K562 (cell line): ENCODE measurements at regions not wholly inside any gene's neighbourhood (a gene's known extent, or its start where the extent isn't known, plus 50 kb on each side); places are given as distances from the start of the nearest gene placed in this dataset.

Experiments
- ATAC-seq: fragments of 200-7000 bp; cut with Tn5 transposase; 3 replicates; pipeline ENCODE4 v1.9.1; 2020; ENCODE audit warnings: moderate library complexity
- BruUV-seq: library from RNA; stranded (reverse); fragments of 400-500 nt; replicated peaks from 2 replicates; lab custom pipeline; 2021; lab: Mats Ljungman, UMichigan
- CTCF ChIA-PET: fragments of 300-600 bp; formaldehyde crosslinking; extraction: SDS; loops from one replicate; lab custom pipeline; 2021; ENCODE audit warnings: low intra/inter-chr PET ratio; lab: Yijun Ruan, JAX
- POLR2A ChIA-PET: fragments of 300-600, 350-650 bp; sonication (Branson Sonifier 250); formaldehyde crosslinking; extraction: SDS; loops from one replicate; lab custom pipeline; 2021; ENCODE audit warnings: antibody characterized with exemption, inconsistent platforms; lab: Yijun Ruan, JAX
- DNase-seq, 4 experiments: peaks; one replicate each; pipeline versions ENCODE4 v3.0.0 to v3.0.0-alpha.2; 2011 to 2018; ENCODE audit warnings: low spot score in 3 of 4, mixed read lengths in 3 of 4; ENCODE audit errors: extremely low read depth in 1 of 4
- FAIRE-seq: peaks from 2 replicates; lab custom pipeline; 2011; peaks lifted over from hg19 to GRCh38; lab: Jason Lieb, UNC
- H2AFZ ChIP-seq: 2 replicates; pipeline ENCODE4 v1.6.0; 2011; ENCODE audit warnings: low read depth, low read length, control low read depth, inconsistent platforms
- H3K27ac ChIP-seq: fragments of 200-600 bp; 3 replicates; pipeline ENCODE4 v1.8.0; 2011; ENCODE audit warnings: low read depth, mild to moderate bottlenecking, control low read depth, inconsistent platforms, low read length, moderate library complexity, mixed read lengths; ENCODE audit errors: extremely low read depth
- H3K27me3 ChIP-seq, 2 experiments: fragments of 300-600 bp in 1 of 2; 2 replicates in 1 of 2; 3 replicates in 1 of 2; pipeline versions ENCODE4 v1.6.0 to v1.8.0; 2011; ENCODE audit warnings: inconsistent platforms in 2 of 2, low read length in 2 of 2, mild to moderate bottlenecking in 1 of 2, mixed read lengths in 1 of 2, moderate library complexity in 1 of 2; ENCODE audit not compliant: control insufficient read depth in 2 of 2, insufficient read depth in 2 of 2
- H3K36me3 ChIP-seq: fragments of 300-600 bp; 3 replicates; pipeline ENCODE4 v1.8.0; 2011; ENCODE audit warnings: mild to moderate bottlenecking, low read length, inconsistent platforms; ENCODE audit not compliant: control insufficient read depth, insufficient read depth
- H3K4me1 ChIP-seq, 2 experiments: fragments of 200-600 bp in 1 of 2; replicated peaks in 1 of 2; 2 replicates in 1 of 2; 3 replicates in 1 of 2; pipeline versions ENCODE4 v1.5.1 to v1.8.0; 2011; ENCODE audit warnings: inconsistent platforms in 2 of 2, low read length in 2 of 2, mild to moderate bottlenecking in 1 of 2, mixed read lengths in 1 of 2, moderate library complexity in 1 of 2; ENCODE audit not compliant: control insufficient read depth in 2 of 2, insufficient read depth in 2 of 2
- H3K4me2 ChIP-seq: 2 replicates; pipeline ENCODE4 v1.6.1; 2011; ENCODE audit warnings: low read length, control low read depth, inconsistent platforms, mixed read lengths; ENCODE audit not compliant: insufficient read depth
- H3K4me3 ChIP-seq: fragments of 200-600 bp; sonication (generic), shearing (Covaris generic); 2 replicates; pipeline ENCODE4 v1.5.1; 2016; ENCODE audit warnings: control low read depth, inconsistent platforms
- H3K79me2 ChIP-seq: fragments of 200-600 bp; 3 replicates; pipeline ENCODE4 v1.8.0; 2011; ENCODE audit warnings: low read length, inconsistent platforms; ENCODE audit not compliant: control insufficient read depth, insufficient read depth
- H3K9ac ChIP-seq, 2 experiments: 2 replicates each; pipeline versions ENCODE4 v1.6.0 to v1.6.1; 2011; ENCODE audit warnings: low read depth in 2 of 2, low read length in 2 of 2, control low read depth in 1 of 2, inconsistent platforms in 1 of 2, mild to moderate bottlenecking in 1 of 2, mixed read lengths in 1 of 2; ENCODE audit not compliant: insufficient read depth in 1 of 2
- H3K9me1 ChIP-seq: one replicate; pipeline ENCODE4 v1.6.0; 2011; ENCODE audit warnings: inconsistent platforms, mild to moderate bottlenecking, low read length, moderate library complexity; ENCODE audit not compliant: control insufficient read depth, insufficient read depth
- H3K9me3 ChIP-seq: replicated peaks from 2 replicates; pipeline ENCODE4 v1.5.1; 2011; ENCODE audit warnings: low read depth, low read length, inconsistent platforms; ENCODE audit not compliant: control insufficient read depth, insufficient read depth
- H4K20me1 ChIP-seq: replicated peaks from 2 replicates; pipeline ENCODE4 v1.6.1; 2011; ENCODE audit warnings: low read length, inconsistent platforms, mixed read lengths; ENCODE audit not compliant: control insufficient read depth, insufficient read depth
- COPS2 ChIP-seq: fragments of 450-650 bp; conservative IDR thresholded peaks from 2 replicates; pipeline ENCODE4 v1.6.1; 2016; ENCODE audit warnings: mild to moderate bottlenecking, moderate library complexity
- IRF2 ChIP-seq: sonication (generic); formaldehyde crosslinking; IDR thresholded peaks from 2 replicates; pipeline ENCODE4 v1.8.1; 2022; ENCODE audit warnings: mild to moderate bottlenecking, missing genetic modification reagents
- NR0B1 ChIP-seq: fragments of 450-650 bp; IDR thresholded peaks from one replicate; pipeline ENCODE4 v1.6.1; 2018; ENCODE audit warnings: mild to moderate bottlenecking, moderate library complexity; ENCODE audit not compliant: partially characterized antibody
- PHF21A ChIP-seq: fragments of 450-650 bp; IDR thresholded peaks from 2 replicates; pipeline ENCODE4 v1.6.1; 2017; ENCODE audit warnings: low read depth, borderline replicate concordance
- RB1 ChIP-seq: fragments of 450-650 bp; IDR thresholded peaks from 2 replicates; pipeline ENCODE4 v1.6.1; 2017; ENCODE audit warnings: low read depth, mild to moderate bottlenecking
- RBBP5 ChIP-seq: fragments of 200-600 bp; sonication (generic); IDR thresholded peaks from 2 replicates; pipeline ENCODE4 v1.6.1; 2012; ENCODE audit warnings: borderline replicate concordance, mild to moderate bottlenecking, low read length, control low read depth, inconsistent platforms; ENCODE audit not compliant: insufficient read depth, poor library complexity, severe bottlenecking
- SMC3 ChIP-seq: conservative IDR thresholded peaks from 2 replicates; pipeline ENCODE4 v1.6.1; 2011; ENCODE audit warnings: low read depth, low read length, improper control_type of control experiment; ENCODE audit not compliant: insufficient read depth
- SNAPC5 ChIP-seq: fragments of 250-450 bp; sonication (Bioruptor Pico); IDR thresholded peaks from 2 replicates; pipeline ENCODE4 v1.8.0; 2021; ENCODE audit warnings: moderate library complexity, mild to moderate bottlenecking, inconsistent platforms
- ZNF263 ChIP-seq: sonication (generic); formaldehyde crosslinking; IDR thresholded peaks from 2 replicates; pipeline ENCODE4 v1.8.0; 2022; ENCODE audit warnings: mild to moderate bottlenecking, missing genetic modification reagents, borderline replicate concordance
- ZNF274 ChIP-seq: IDR thresholded peaks from 2 replicates; pipeline ENCODE4 v1.6.1; 2011; ENCODE audit warnings: low read depth, mild to moderate bottlenecking, low read length, moderate library complexity, borderline replicate concordance
- WGBS: fragments of 100-300 bp; shearing (Covaris generic); methylation state at CpG from one replicate; pipeline ENCODE4 v1.1.6; 2016; ENCODE audit warnings: low coverage, mixed read lengths; ENCODE audit not compliant: insufficient coverage; ENCODE audit errors: missing lambda C conversion rate; 5-methylcytosine and 5-hydroxymethylcytosine counted together
- in situ Hi-C: fragments of 300-500 bp; cut with MboI; formaldehyde crosslinking; loops from 4 replicates; pipeline ENCODE4 v1.15.0; 2018; ENCODE audit warnings: inconsistent platforms, mixed read lengths
- intact Hi-C: fragments of 100-400 bp; cut with micrococcal nuclease; formaldehyde crosslinking; loops from 2 replicates; pipeline ENCODE4 v1.14.2; 2022

DNA sequence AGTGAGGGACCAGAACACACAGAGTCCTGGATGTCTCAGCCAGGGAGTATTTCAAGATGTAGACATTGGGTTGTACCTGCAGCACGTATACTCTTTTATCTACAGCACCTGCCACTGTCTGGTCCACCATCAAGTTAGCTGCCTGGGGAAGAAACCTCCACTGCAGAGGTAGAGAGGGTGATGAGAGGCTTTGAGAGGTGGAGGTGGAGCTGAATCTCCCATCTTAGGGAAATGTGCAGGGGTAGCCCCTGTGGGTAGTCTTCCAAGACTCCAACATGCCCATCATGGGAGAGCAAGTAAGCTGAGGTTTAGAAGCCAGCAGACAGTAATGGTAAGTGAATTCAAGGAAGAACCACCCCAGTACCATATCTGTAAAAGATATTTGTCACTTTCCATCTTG is 93.3 kb upstream of the CELF4 start:
- H2AFZ ChIP-seq: no peak overlapping the region
- intact Hi-C loops: no loop called here
- in situ Hi-C loops: no loop called here
- H3K4me2 ChIP-seq: no peak overlapping the region
- H3K9me3 ChIP-seq: no peaks in the 10 kb centered on the region
- H3K4me1 ChIP-seq: no peaks in the 10 kb centered on the region; a peak in 1 of 5 replicates
- ChIA-PET CTCF (no interaction called here), POLR2A (interaction anchor here (1.5 kb wide), 1 partner anchor 12 kb away, joined by 4 read pairs; no protein-coding TSS in a partner anchor)
- FAIRE-seq (no peak), DNase-seq (no peak), ATAC-seq (no peak)
- no peaks in the 10 kb centered on the region for H3K36me3 ChIP-seq
- H3K27ac ChIP-seq: no peak overlapping the region
- H3K9me1 ChIP-seq: no peaks in the 10 kb centered on the region
- H4K20me1 ChIP-seq: no peaks in the 10 kb centered on the region
- no TSS peak for BruUV-seq
- H3K27me3 ChIP-seq: no peaks in the 10 kb centered on the region
- no peak overlapping the region for H3K4me3 ChIP-seq
- H3K9ac ChIP-seq: no peak overlapping the region
- 0% methylated on average over 1 of the region's 1 CpG for WGBS
- no peaks in the 10 kb centered on the region for H3K79me2 ChIP-seq
- TF ChIP-seq COPS2 (no peak), SNAPC5 (no peak), SMC3 (no peak)
- TF ChIP-seq, all 486 proteins: peak for 0

DNA sequence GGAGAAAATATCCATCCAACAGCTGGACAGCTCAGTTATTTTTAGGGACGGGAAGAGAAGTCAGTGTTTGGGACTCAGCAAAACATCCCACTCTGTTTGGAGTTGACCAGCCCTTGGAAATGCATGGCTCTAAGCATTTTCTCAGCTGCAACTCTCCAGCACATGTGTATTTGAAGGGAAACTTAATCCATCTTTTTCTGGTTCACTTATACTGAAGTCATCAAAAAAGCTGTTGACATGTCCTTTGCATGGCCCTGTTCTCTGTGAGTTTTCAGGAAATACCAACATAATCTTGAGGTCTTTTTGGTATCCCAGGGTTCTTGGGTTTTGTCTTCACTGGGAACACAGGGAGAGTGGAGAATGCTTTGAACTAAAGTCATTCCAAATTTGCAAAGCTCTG is 91.9 kb upstream of the CELF4 start:
- CTCF ChIA-PET: no interaction called here
- FAIRE-seq: no peak
- BruUV-seq: no TSS peak

More for the DNA sequence above, 91.9 kb upstream of the CELF4 start:
- H3K79me2 ChIP-seq: no peaks in the 10 kb centered on the region
- H2AFZ ChIP-seq: no peak overlapping the region
- in situ Hi-C loops (no loop called here), intact Hi-C loops (no loop called here)
- no peak for DNase-seq
- no peaks in the 10 kb centered on the region for H4K20me1 ChIP-seq
- H3K9me1 ChIP-seq: no peaks in the 10 kb centered on the region
- no peak overlapping the region for H3K27ac ChIP-seq
- H3K4me2 ChIP-seq: no peak overlapping the region
- no peak for TF ChIP-seq RB1
- no peak for TF ChIP-seq RBBP5
- no peak for TF ChIP-seq ZNF274
- no peak for TF ChIP-seq ZNF263 (CRISPR knock-in tag)
- TF ChIP-seq IRF2 (CRISPR knock-in tag): no peak
- TF ChIP-seq PHF21A: no peak
- no peak for TF ChIP-seq NR0B1
- POLR2A ChIA-PET: interaction anchor here (0.7 to 1.5 kb wide), 2 partner anchors 13 to 63 kb away, joined by 3 to 4 read pairs; no protein-coding TSS in a partner anchor
- 0% methylated on average over 1 of the region's 1 CpG for WGBS
- no peaks in the 10 kb centered on the region for H3K9me3 ChIP-seq
- H3K4me1 ChIP-seq: no peaks in the 10 kb centered on the region; a peak in 1 of 5 replicates
- no peaks in the 10 kb centered on the region for H3K27me3 ChIP-seq
- no peak for ATAC-seq
- no peaks in the 10 kb centered on the region for H3K36me3 ChIP-seq
- H3K4me3 ChIP-seq: no peak overlapping the region
- no peak overlapping the region for H3K9ac ChIP-seq
